ENCODE measurements at regions not wholly inside any gene's neighbourhood (a gene's known extent, or its start where the extent isn't known, plus 50 kb on each side); places are given as distances from the start of the nearest gene placed in this dataset.

DNA sequence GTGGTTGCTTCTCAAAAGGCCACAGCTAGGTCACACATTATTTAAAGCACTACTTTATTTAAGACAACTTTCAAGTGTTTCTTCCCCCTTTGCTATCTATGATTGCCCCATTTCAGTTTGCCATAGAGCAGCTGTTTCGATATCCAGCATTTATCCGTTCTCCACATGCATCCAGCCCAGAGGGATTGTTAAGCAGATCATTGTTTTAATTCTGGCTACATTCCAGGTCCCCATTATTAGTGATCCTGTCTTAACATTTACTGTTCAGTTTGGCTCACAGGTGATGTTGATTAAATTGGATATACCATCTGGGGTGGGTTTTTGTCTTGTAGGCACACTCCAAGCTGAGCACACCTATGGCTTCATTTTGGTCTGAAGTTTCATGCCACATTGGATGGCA, 638.7 kb downstream of the ZEB2 start:
- no peaks in the 10 kb centered on the region for H3K9me3 Mint-ChIP-seq
- H3K27ac Mint-ChIP-seq: no peak overlapping the region
- H3K36me3 Mint-ChIP-seq (ENCODE audit: low read depth): no peaks in the 10 kb centered on the region
- no peaks in the 10 kb centered on the region for H3K27me3 Mint-ChIP-seq
- DNase-seq: no peak
- CTCF ChIA-PET: interaction anchor here (1.2 kb wide), 1 partner anchor 39 kb away, joined by 3 read pairs; no protein-coding TSS in a partner anchor
- no peak overlapping the region for H3K4me3 Mint-ChIP-seq
- H3K4me1 Mint-ChIP-seq: no peaks in the 10 kb centered on the region
- POLR2A ChIA-PET: no interaction called here

DNA sequence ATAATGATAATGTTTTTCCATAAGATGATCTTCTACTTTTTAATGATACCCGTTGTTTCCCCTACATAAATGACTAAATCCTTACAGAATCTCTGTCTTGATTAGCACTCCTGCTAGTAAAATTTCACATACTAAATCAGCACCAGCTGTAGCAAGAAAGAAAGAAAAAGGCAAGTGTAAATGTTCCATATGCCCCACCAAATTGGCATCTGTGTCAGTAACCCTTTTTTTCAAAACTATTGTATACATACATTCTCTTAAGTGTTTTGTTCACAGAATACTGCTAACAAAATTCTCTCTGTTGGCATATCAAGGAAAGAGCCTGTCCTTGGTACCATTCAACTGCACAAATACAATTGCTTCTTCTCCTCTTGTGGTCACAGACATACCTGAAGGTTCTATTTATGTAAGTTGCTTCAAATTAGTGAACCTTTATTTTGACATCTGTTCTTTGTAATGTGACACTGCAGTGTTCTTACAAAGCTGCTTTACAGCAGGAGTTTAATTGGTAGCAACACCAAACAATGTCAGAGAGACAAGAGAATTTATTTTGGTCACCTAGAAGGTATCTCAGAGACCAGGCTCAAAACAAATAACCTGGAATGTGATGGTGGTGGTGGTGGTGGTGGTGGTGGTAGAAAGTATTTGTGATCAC, 641.9 kb downstream of the ZEB2 start:
- Mint-ChIP-seq H3K9me3 (peaks cover 2% of the 10 kb centered on the region), H3K4me1 (peaks cover 5% of the 10 kb centered on the region), H3K27ac (no peak overlapping the region), H3K27me3 (no peaks in the 10 kb centered on the region), H3K4me3 (no peak overlapping the region), H3K36me3 (ENCODE audit: low read depth) (no peaks in the 10 kb centered on the region)
- POLR2A ChIA-PET: no interaction called here
- CTCF ChIA-PET: no interaction called here
- no peak for DNase-seq

DNA sequence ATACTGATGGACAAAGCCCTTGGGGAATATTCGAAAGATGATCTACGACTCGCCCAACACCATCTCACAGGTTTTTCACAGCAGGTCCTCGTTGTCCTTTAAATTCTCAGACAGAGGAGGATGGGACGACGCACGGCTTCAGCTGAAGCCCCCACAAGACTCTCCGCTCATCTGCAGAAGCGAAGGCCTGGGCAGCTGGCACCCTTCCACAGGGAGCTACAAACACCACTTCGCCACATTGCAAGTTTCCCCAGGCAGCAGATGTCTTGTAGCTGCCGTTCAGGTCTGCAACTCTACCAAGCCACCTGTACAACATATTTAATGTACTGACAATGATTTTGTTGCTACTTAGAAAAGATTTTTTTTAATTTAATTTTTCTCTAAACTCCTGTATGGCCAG, 642.9 kb downstream of the ZEB2 start:
- Mint-ChIP-seq H3K27ac (no peak overlapping the region), H3K36me3 (ENCODE audit: low read depth) (no peaks in the 10 kb centered on the region), H3K4me3 (no peak overlapping the region), H3K9me3 (peaks cover 2% of the 10 kb centered on the region), H3K27me3 (no peaks in the 10 kb centered on the region), H3K4me1 (peaks cover 5% of the 10 kb centered on the region)
- ChIA-PET CTCF (no interaction called here), POLR2A (no interaction called here)
- no peak for DNase-seq

DNA sequence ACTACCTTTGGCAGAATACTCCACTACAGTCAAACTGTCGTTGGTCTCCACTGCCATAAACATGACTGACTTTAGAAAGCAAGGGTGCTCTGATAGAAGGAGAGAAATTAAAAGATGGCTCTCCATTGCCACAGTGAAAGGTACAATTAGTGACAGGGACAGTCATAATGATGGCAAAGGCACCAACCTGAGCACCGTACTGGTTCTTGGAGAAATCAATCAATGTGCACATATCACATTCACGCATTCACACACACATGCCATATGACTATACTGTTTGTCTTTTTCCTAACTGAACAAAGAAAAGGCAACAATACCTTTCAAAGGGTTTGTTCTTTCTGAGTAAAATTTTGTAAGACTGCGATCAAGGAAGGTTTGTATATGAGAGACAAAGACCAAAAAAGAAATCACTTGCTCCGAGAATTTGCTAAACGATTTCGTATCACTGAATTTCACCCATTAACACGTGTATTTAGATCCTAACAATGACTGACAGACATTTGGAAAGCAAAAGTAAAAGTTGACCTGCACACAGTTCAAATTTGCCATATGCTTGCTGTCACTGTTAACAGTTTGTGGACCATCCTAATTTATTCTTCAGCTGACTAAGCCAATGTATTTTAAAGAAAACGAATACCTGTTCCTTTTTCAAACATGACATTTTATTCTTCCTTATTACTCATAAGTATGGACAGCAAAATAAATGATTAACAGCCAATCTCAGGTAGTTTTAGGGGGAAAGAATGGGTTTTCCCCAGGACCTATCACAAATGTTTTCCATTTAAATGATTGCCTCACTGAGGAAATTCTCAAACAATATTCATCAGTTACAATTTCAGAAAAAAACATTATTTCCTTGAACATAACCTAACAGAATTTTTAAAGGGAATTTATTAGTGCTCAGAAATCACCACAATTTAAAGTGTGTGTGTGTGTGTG, 644.4 kb downstream of the ZEB2 start:
- no peaks in the 10 kb centered on the region for H3K27me3 Mint-ChIP-seq
- no peak for DNase-seq
- no peak overlapping the region for H3K27ac Mint-ChIP-seq
- ChIA-PET POLR2A (no interaction called here), CTCF (no interaction called here)
- no peak overlapping the region for H3K4me3 Mint-ChIP-seq
- peaks cover 2% of the 10 kb centered on the region for H3K9me3 Mint-ChIP-seq
- peaks cover 5% of the 10 kb centered on the region for H3K4me1 Mint-ChIP-seq
- no peaks in the 10 kb centered on the region for H3K36me3 Mint-ChIP-seq (ENCODE audit: low read depth)

DNA sequence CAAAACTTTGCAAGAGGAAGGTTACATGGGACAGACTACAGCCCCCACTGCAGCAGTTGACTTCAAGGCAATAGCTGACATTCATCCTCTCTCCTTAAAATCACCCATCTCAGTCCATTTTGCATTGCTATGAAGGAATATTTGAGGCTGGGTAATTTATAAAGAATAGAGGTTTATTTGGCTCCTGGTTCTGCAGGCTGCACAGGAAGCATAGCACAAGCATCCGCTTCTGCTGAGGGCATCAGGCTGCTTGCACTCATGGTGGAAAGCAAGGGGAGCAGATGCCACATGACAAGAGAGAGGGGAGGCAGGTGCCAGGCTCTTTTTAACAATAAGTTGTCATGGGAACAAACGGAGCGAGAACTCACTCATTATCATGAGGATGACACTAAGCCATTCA, 646.0 kb downstream of the ZEB2 start:
- Mint-ChIP-seq H3K36me3 (ENCODE audit: low read depth) (no peaks in the 10 kb centered on the region), H3K9me3 (peaks cover 3% of the 10 kb centered on the region), H3K27me3 (no peaks in the 10 kb centered on the region), H3K27ac (no peak overlapping the region), H3K4me1 (peaks cover 5% of the 10 kb centered on the region), H3K4me3 (no peak overlapping the region)
- ChIA-PET CTCF (no interaction called here), POLR2A (no interaction called here)
- no peak for DNase-seq

DNA sequence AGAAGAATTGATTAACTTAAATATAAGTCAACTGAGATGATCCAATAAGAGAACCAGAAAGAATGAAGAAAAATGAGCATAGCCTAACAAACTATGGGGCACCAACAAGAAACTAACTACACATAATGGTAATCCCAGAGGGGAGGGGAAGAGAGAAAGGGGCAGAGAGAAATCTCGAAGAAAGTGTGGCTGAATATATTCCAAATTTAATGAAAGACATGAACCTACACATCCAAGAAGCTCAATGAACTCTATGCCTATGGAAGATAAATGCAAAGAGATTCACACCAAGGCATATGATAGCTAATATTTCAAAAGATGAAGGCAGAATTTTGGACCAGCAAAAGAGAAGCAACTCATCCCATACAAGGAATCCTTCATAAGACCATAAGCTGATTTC, 649.2 kb downstream of the ZEB2 start:
- ChIA-PET CTCF (no interaction called here), POLR2A (no interaction called here)
- H3K27ac Mint-ChIP-seq: no peak overlapping the region
- H3K36me3 Mint-ChIP-seq (ENCODE audit: low read depth): no peaks in the 10 kb centered on the region
- peaks cover 3% of the 10 kb centered on the region for H3K4me1 Mint-ChIP-seq
- H3K27me3 Mint-ChIP-seq: no peaks in the 10 kb centered on the region
- H3K4me3 Mint-ChIP-seq: no peak overlapping the region
- no peak for DNase-seq
- peaks cover 4% of the 10 kb centered on the region for H3K9me3 Mint-ChIP-seq

DNA sequence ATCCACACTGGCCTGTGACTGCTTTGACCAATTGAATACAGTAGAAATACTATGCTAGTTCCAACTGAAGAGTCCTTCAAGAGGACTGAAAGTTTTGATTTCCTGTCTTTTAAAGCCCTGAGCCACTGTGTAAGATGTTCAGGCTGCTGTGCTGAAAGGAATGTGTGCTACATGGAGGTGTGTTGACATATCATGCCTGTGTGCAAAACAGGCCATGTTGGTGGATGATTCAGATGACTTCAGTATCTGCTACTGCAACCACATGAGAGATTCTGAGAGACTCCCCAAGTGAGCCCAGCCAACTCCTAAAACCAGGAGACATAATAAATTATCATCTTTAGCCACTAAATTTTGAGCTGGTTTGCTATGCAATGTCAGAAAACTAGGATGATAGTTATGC, 662.9 kb downstream of the ZEB2 start:
- Mint-ChIP-seq H3K9me3 (peaks cover 2% of the 10 kb centered on the region), H3K4me1 (no peaks in the 10 kb centered on the region), H3K27me3 (peaks cover 14% of the 10 kb centered on the region), H3K36me3 (ENCODE audit: low read depth) (no peaks in the 10 kb centered on the region), H3K27ac (no peak overlapping the region), H3K4me3 (no peak overlapping the region)
- CTCF ChIA-PET: no interaction called here
- POLR2A ChIA-PET: no interaction called here
- no peak for DNase-seq

DNA sequence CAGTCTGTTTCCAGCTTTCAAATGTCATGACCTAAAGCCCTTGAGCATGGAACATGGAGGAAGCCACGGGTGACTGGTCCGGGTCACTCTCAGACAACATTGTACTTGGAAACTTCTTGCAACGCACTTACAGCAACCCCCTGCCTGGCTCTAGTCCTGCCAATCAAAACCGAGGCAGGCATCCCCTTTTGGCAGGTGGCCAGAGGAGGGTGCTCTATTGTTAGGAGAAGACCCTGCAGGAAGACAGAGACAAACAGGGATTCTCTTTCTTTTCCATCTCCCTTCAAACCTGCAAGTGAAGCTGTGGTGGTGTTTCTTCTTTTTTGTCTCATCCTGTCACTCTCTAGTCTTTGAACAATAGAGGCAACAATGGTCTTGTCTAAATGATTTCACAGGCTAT, 667.2 kb downstream of the ZEB2 start:
- Mint-ChIP-seq H3K27ac (no peak overlapping the region), H3K9me3 (no peaks in the 10 kb centered on the region), H3K4me1 (no peaks in the 10 kb centered on the region), H3K4me3 (no peak overlapping the region), H3K27me3 (peaks cover 22% of the 10 kb centered on the region), H3K36me3 (ENCODE audit: low read depth) (no peaks in the 10 kb centered on the region)
- ChIA-PET CTCF (no interaction called here), POLR2A (no interaction called here)
- DNase-seq: no peak

DNA sequence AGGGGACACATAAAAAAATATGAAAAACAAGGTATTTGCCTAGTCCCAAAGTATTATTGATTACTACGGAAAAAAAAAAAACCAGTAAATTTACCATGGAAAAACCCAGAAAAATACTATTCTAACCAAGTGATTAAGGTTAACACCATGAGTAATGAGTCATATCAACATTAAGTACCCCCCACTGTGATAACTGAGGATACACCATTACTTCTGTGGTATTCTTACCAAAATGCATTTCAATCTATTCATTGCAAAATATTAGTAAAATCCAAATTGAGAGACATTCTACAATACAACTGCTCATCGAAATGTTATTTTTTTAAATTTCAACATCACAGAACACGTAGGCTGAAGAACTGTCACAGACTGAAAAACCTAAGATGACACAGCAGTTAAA, 669.8 kb downstream of the ZEB2 start:
- Mint-ChIP-seq H3K9me3 (no peaks in the 10 kb centered on the region), H3K36me3 (ENCODE audit: low read depth) (no peaks in the 10 kb centered on the region), H3K27me3 (peaks cover 39% of the 10 kb centered on the region), H3K4me1 (no peaks in the 10 kb centered on the region), H3K4me3 (no peak overlapping the region), H3K27ac (no peak overlapping the region)
- ChIA-PET CTCF (no interaction called here), POLR2A (no interaction called here)
- no peak for DNase-seq

DNA sequence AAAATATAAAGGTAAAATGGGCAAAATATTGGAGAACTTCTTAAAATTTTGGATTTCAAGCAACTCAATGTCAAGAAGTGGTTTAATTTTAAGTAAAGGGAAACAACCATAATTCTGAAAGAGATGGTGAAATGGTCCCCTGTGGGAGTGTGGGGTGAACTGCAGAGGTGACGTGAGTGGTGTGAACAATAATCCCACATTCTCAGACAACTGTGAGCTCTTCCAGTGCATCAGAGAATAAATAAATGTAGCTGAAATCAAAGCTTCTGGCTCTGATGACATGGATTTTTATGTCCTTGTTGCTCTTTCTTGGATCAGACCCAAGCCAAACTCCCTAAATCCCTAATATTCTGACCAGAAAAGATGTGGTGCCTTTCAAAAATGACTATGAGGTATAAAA, 672.7 kb downstream of the ZEB2 start:
- Mint-ChIP-seq H3K4me3 (no peak overlapping the region), H3K27ac (no peak overlapping the region), H3K4me1 (no peaks in the 10 kb centered on the region), H3K27me3 (peaks cover 29% of the 10 kb centered on the region), H3K36me3 (ENCODE audit: low read depth) (no peaks in the 10 kb centered on the region), H3K9me3 (no peaks in the 10 kb centered on the region)
- POLR2A ChIA-PET: no interaction called here
- DNase-seq: no peak
- CTCF ChIA-PET: interaction anchor here (0.7 kb wide), 1 partner anchor 1043 kb away, joined by 4 read pairs; no protein-coding TSS in a partner anchor

DNA sequence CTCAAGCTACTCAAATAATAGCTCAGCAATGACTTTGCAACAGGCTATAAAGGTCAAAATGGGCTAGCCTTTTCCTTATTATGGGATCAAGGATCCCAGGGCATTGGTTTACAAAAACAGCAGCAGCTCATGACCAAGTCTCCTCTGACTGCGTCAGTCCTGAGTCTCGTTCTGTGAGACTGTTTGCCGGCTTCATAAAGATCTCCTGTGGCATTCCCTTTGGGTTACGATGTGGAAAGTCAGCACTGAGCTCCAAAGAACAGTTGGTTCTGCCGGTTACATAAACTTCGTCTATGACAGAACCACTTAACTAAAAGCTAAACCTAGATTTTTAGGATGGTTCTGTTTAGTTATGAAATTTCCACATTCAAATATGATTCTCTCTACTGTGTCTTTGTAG, 674.9 kb downstream of the ZEB2 start:
- Mint-ChIP-seq H3K27ac (no peak overlapping the region), H3K27me3 (peaks cover 27% of the 10 kb centered on the region), H3K4me3 (no peak overlapping the region), H3K4me1 (no peaks in the 10 kb centered on the region), H3K36me3 (ENCODE audit: low read depth) (no peaks in the 10 kb centered on the region), H3K9me3 (no peaks in the 10 kb centered on the region)
- no peak for DNase-seq
- POLR2A ChIA-PET: no interaction called here
- CTCF ChIA-PET: no interaction called here

DNA sequence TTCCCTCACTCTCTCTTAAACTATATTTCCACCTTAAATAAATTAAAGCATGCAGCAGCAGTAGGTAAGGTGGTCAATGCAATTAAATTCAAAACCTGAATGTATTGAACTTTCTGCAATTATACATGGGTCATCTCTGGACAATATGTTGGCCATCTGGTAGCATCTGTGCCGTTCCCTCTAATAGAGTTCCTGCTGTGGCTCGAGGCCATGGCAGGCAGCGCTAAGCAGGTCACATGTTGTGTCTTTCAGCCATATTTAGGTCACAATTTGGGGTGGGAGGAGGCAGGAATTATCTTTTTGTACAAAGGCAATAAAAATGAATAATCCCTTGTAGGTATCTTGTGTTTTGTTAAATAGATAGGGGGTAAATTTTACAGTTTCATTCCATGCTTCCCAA, 676.2 kb downstream of the ZEB2 start:
- CTCF ChIA-PET: no interaction called here
- H3K27ac Mint-ChIP-seq: no peak overlapping the region
- no peak for DNase-seq
- no peaks in the 10 kb centered on the region for H3K36me3 Mint-ChIP-seq (ENCODE audit: low read depth)
- POLR2A ChIA-PET: no interaction called here
- H3K4me3 Mint-ChIP-seq: no peak overlapping the region
- H3K4me1 Mint-ChIP-seq: no peaks in the 10 kb centered on the region
- no peaks in the 10 kb centered on the region for H3K9me3 Mint-ChIP-seq
- H3K27me3 Mint-ChIP-seq: peaks cover 22% of the 10 kb centered on the region

DNA sequence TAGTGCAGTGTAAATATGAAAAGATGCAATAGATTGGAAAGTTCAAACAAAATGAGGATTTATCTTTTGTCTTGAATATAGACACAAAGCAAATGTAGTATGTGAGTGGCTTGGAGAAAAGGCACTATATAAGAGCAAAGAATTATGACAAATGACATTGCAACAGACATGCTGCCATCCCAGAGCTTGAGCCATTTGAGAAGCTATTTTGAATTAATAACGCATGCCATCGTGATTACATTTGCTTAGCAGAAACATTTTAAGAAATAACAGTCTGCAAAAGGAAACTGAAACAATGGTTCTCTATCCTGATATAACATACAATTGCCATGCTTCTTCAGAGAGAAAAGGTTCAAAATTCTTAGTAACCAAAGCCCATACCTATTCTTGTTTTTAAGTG, 677.1 kb downstream of the ZEB2 start:
- Mint-ChIP-seq H3K4me1 (no peaks in the 10 kb centered on the region), H3K9me3 (no peaks in the 10 kb centered on the region), H3K27me3 (peaks cover 22% of the 10 kb centered on the region), H3K27ac (no peak overlapping the region), H3K4me3 (no peak overlapping the region), H3K36me3 (ENCODE audit: low read depth) (no peaks in the 10 kb centered on the region)
- no peak for DNase-seq
- CTCF ChIA-PET: interaction anchor here (1.0 kb wide), 1 partner anchor 39 kb away, joined by 3 read pairs; no protein-coding TSS in a partner anchor
- POLR2A ChIA-PET: no interaction called here

DNA sequence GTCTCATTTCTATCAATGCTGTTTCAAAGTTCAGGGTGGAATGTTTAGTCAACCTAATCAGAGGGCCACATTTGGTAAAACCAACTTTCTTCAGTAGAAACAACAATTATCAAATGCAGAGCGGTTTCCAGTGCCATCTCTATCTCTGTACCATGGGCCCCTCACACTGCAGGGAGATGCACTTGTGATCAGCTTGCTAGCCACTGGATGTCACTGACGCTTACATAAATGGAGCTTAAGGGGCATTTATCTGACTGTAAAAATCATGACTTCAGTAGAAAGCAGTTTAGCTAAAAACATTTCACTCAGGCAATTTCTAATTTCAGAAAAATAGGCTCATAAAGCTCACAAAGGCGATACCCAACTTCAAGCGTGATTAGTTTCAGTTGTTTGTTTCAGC, 678.0 kb downstream of the ZEB2 start:
- peaks cover 17% of the 10 kb centered on the region for H3K27me3 Mint-ChIP-seq
- no peaks in the 10 kb centered on the region for H3K4me1 Mint-ChIP-seq
- H3K36me3 Mint-ChIP-seq (ENCODE audit: low read depth): no peaks in the 10 kb centered on the region
- CTCF ChIA-PET: interaction anchor here (1.0 kb wide), 1 partner anchor 40 kb away, joined by 3 read pairs; no protein-coding TSS in a partner anchor
- POLR2A ChIA-PET: no interaction called here
- H3K27ac Mint-ChIP-seq: no peak overlapping the region
- no peak for DNase-seq
- H3K9me3 Mint-ChIP-seq: no peaks in the 10 kb centered on the region
- H3K4me3 Mint-ChIP-seq: no peak overlapping the region
